HG02870 (cell line): ENCODE measurements at regions not wholly inside any gene's neighbourhood (a gene's known extent, or its start where the extent isn't known, plus 50 kb on each side); places are given as distances from the start of the nearest gene placed in this dataset.

Experiments used
- ATAC-seq: cut with Tn5 transposase; IDR thresholded peaks from one replicate; pipeline ENCODE4 v1.9.1; 2021; ENCODE audit warnings: mild to moderate bottlenecking, moderate library complexity; ENCODE audit not compliant: unreplicated experiment

GRCh38 chr7:89908736-89909135, 245.5 kb upstream of the STEAP1 start:
- no peak for ATAC-seq

- no peak for ATAC-seq
Measured at GRCh38 chr7:89914711-89915110, 239.6 kb upstream of the STEAP1 start.

GRCh38 chr7:89926194-89926593, 228.1 kb upstream of the STEAP1 start:
- no peak for ATAC-seq

GRCh38 chr7:89926701-89927100, 227.6 kb upstream of the STEAP1 start:
- no peak for ATAC-seq

- no peak for ATAC-seq
Measured at GRCh38 chr7:89927762-89928161, 226.5 kb upstream of the STEAP1 start.

GRCh38 chr7:89928451-89928850, 225.8 kb upstream of the STEAP1 start:
- no peak for ATAC-seq

- ATAC-seq: no peak
Measured at GRCh38 chr7:89934101-89934500, 220.2 kb upstream of the STEAP1 start.

GRCh38 chr7:89943525-89944050, 210.7 kb upstream of the STEAP1 start:
- ATAC-seq: no peak

GRCh38 chr7:89958525-89959068, 195.7 kb upstream of the STEAP1 start:
- ATAC-seq: no peak

- ATAC-seq: no peak
Measured at GRCh38 chr7:89966067-89966664, 188.1 kb upstream of the STEAP1 start.

- no peak for ATAC-seq
Measured at GRCh38 chr7:89975577-89975976, 178.7 kb upstream of the STEAP1 start.

- ATAC-seq: no peak
Measured at GRCh38 chr7:89987665-89988064, 166.6 kb upstream of the STEAP1 start.

GRCh38 chr7:89988074-89988473, 166.2 kb upstream of the STEAP1 start:
- no peak for ATAC-seq

GRCh38 chr7:89989454-89989853, 164.8 kb upstream of the STEAP1 start:
- no peak for ATAC-seq

GRCh38 chr7:89994483-89994882, 159.8 kb upstream of the STEAP1 start:
- ATAC-seq: no peak

GRCh38 chr7:89998554-89998953, 155.7 kb upstream of the STEAP1 start:
- ATAC-seq: no peak

- ATAC-seq: no peak
Measured at GRCh38 chr7:90005836-90006235, 148.4 kb upstream of the STEAP1 start.

- ATAC-seq: no peak
Measured at GRCh38 chr7:90007001-90007654, 147.1 kb upstream of the STEAP1 start.

GRCh38 chr7:90007831-90008230, 146.4 kb upstream of the STEAP1 start:
- ATAC-seq: no peak

GRCh38 chr7:90022213-90022612, 132.1 kb upstream of the STEAP1 start:
- no peak for ATAC-seq

- peak; percentile 90 for ATAC-seq
Measured at GRCh38 chr7:90025771-90026170, 128.5 kb upstream of the STEAP1 start.

GRCh38 chr7:90033850-90034249, 120.4 kb upstream of the STEAP1 start:
- ATAC-seq: no peak
